Brain pericyte (primary cell): ENCODE measurements at regions not wholly inside any gene's neighbourhood (a gene's known extent, or its start where the extent isn't known, plus 50 kb on each side); places are given as distances from the start of the nearest gene placed in this dataset.
"Not testable (repeated sequence)": the region's sequence is repeated elsewhere in the genome, so short reads cannot be mapped to it uniquely, and the experiment has no call there.

Source experiments
- DNase-seq: peaks from one replicate; pipeline ENCODE4 v3.0.0-alpha.2; 2012; ENCODE audit warnings: low read depth, low spot score

DNA sequence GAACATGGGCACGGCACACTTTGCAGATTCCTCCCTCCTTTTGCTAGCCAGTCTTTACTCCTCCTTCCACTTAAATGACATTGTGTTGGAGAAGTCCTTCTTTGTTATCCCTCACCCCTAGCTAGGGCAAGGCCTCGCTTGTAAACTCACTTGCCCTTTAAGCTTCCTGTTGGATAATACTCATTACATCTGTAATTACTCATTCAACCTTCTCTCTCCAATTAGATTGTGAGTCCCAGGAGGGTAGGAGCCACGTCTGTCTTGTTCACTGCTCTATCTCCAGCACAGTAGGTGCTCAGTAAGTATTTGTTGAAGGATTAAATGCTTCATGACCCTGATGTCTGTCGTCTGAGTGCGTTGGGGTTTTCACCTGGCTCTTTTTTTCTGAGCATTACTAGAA lies 98.7 kb upstream of the USP24 start:
- DNase-seq, result no peak

DNA sequence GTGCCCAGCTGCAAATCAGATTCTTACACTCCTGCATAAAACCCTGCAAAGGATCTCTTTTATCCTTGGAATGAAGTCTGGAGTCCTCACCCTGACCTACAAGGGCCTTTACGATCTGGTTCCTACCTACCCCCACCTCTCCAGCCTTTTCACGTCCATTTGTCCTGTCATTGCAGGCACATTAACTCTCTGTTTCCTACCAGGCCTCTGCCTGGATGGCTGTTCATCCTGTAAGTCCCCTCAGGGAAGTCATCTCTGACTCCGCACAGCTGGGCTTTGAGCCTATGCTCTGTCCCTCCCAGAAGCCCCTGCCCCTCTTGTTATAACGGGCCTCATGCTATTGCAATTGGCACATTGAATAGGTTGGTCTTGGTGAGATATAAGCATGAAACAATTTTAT lies 96.8 kb upstream of the USP24 start:
- no peak for DNase-seq

DNA sequence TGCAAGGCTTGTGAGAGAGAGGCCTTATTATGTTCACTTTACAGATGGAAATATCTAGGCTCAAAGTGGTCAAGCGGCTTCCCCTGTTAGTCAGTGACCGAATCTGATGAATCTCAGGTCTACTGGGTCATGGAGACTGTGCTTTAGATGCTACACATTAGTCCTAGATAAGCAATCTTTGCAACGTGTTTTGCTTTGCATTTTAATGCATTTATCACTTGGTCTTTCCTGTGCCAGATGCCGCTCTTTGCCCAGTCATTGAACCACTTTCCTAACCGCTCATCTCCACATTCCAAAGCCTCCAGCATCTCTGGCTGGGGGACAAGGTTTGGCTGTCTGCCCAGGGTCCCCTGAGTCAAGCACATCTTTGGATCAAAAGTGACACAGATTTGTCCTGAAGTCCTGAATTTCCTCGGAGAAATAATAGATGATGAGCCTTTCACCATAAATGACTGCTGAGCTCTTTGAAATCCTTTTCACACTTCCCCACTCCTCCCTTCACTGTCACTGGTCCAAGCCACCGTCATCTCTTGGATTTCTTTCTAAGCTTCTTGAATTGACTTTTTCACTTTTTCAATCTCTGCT lies 96.0 kb upstream of the USP24 start:
- no peak for DNase-seq

DNA sequence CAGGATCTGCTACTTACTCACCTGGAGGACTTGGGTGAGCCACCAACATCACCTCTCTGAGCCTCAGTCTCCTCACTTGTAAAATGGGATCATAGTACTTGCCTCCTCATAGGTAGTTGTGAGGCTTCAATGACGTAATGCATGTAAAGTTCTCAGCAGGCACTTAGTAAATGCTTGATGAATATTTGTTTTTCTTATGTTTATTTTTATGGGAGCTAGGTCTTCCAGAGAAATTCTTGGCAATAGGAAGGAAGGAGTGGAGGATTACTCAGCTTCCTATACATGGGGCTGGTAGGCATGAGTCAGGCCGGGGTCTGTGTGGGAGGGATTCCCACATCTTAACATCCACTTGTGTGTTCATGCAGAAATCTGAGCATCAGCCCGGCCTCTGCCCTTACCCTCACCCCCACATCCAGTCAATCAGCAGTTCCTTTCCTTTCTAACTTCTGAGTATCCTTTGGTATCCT lies 95.4 kb upstream of the USP24 start:
- DNase-seq, result peak; percentile 77

DNA sequence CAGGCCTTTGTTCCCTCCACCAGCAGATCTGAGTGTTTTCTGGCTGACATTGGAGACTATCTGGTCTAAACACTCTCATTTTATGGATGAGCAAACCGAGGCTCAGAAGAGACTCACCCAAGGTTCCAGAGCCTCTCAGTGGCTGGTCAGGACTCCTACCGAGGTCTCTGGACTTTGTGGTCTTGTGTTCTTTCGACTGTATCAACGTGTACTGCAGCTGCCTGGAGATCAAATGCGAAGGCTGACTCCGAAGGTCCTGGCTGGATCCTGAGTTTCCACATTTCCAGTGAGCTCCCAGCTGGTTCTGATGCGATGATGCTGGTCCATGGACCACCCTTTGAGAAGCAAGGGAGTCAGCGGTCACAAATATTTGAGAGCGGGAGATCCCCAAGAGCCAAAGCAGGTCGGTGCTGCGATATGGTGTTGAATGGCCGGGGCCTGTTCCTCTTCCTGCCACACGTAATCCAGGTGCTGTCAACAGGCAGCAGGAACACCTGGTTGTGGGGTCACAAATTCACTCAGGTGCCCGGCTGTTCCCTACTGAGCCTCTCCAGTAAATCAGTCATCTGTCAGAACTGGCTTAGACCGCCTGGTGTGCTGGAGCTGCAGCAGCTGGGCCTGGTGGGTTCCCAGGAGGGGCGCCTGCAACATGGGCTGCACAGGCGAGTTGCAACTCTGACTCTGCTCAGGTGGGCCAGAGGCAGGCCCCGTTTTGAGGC lies 94.8 kb upstream of the USP24 start:
- DNase-seq, result no peak

GRCh38 chr1:55309053-55309452 lies 93.9 kb upstream of the USP24 start:
- peak; percentile 34 for DNase-seq

GRCh38 chr1:55305735-55306134 lies 90.6 kb upstream of the USP24 start:
- no peak for DNase-seq

DNA sequence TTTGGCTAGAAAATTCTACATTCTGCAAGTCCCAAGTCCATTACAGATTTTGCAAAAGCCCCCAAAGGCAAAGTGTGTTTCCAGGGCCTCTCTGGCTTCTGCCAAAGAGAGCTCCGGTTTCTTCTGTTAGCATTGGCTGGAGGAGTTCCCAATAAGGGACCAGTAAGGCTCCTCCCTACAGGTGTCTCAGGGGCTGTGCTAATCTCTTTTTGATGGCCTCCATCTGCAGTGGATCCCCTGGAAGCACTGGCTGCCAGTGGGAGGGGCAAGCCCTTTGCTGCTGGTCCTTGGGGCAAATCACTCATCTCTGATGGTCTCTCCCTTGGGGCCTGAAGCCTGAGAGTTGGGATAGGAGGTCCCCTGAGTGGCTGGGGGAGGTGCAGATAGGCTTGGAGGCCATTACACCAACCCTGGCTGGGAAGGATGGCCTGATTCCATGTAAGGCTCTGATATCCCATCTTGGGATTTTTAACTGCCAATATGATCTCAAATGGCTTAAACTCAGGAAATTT lies 89.1 kb upstream of the USP24 start:
- no peak for DNase-seq

DNA sequence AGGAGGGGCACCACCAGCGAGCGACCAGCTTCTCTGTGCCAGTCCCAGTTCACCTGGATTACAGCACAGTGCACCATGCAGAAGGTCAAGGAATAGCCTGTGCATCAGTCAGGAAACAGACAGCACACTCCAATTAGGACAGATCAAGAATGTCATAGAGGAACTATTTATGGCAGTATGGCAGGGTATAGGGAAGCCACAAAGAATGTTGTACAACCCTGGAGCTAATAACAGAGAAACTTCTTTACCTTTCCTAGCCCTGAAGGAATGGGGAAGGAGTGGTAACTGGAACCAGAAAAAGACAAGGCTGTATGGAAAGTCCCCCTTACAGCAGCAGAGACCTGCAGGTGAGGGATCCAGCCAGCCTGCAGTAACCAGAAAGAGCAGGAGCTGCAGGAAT lies 87.8 kb upstream of the USP24 start:
- DNase-seq, result no peak

DNA sequence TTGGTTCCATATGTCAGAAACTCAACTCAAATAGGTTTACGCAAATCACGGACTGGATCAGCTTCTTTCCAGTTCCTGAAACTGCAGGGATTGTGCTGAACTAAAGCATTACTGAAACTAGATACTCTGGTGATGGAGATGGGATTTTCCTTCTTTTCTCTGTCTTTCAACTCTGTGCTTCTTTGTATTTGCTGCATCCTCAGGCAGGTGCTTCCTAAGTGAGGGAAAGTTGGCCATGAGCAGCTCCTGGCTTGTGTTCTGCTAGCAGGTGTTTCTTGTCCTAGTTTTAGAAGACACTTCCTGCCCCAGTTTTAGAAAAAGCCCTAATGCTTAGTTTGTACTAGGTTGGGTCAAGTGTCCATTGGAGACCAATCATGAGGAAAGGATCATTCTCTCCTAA lies 86.7 kb upstream of the USP24 start:
- DNase-seq, result no peak

- DNase-seq, result no peak
Measured at GRCh38 chr1:55300975-55301374, 85.8 kb upstream of the USP24 start.

DNA sequence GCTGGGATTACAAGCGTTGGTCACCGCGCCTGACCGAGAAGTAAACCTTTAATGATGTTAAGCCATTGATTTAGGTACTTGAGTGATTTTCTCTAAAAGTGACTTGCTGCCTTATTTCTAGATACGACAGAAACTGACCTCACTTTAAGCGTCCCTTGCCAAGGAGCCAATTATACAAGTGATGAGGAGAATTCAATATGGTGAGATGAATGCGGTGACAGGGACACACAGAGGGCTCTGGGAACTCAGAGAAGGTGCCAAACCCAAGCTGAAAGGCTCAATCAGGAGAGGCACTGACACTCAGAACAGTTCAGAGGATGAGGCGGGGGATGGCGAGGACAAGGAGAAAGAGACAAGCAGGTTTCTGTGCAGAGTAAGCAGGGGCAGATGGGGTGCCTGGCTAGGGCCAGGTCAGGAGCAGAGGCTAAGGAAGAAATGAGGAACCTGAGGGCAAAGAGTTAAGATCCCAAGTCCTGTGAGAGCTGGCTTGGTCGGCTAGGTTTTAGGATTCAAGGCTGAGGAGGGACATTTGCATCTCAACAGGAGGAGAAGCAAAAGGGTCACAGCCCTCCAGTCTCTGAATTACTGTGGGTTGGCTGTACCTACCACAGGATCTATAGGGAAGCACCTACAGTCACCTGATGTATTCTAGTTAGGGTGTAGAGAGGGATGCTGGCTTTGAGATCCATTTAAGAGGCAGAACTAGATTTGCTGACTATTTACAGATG lies 83.2 kb upstream of the USP24 start:
- DNase-seq, result no peak

DNA sequence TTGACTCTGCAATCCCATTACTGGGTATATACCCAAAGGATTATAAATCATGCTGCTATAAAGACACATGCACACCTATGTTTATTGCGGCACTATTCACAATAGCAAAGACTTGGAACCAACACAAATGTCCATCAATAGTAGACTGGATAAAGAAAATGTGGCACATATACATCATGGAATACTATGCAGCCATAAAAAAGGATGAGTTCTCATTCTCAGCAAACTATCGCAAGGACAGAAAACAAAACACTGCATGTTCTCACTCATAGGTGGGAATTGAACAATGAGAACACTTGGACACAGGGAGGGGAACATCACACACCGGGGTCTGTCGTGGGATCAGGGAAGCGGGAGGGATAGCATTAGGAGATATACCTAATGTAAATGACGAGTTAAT lies 81.1 kb upstream of the USP24 start:
- DNase-seq, result not testable (repeated sequence)

GRCh38 chr1:55289614-55290013 lies 74.5 kb upstream of the USP24 start:
- no peak for DNase-seq

- no peak for DNase-seq
Measured at GRCh38 chr1:55289042-55289441, 73.9 kb upstream of the USP24 start.

GRCh38 chr1:55288245-55288644 lies 73.1 kb upstream of the USP24 start:
- DNase-seq, result no peak

- no peak for DNase-seq
Measured at GRCh38 chr1:55287723-55288122, 72.6 kb upstream of the USP24 start.

GRCh38 chr1:55286856-55287602 lies 71.9 kb upstream of the USP24 start:
- DNase-seq, result no peak

DNA sequence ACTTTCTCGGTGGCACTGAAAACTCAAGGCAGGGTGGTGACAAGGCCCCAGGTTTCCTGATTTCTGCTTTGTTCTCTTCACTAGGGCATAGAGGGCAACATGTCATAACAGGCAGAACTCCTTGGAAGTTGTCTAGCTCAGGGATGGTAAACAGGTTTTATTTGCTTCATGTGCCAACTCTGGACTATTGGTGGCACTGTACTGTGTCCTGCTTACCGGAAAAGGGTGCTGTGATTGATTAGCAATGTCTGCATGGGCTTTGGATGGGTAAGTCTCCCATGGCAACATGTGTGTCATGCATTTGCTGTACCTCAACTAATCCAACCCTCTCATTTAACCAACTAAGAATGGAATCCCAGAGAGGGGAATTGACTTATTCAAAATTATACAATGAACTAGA lies 70.7 kb upstream of the USP24 start:
- DNase-seq, result no peak

DNA sequence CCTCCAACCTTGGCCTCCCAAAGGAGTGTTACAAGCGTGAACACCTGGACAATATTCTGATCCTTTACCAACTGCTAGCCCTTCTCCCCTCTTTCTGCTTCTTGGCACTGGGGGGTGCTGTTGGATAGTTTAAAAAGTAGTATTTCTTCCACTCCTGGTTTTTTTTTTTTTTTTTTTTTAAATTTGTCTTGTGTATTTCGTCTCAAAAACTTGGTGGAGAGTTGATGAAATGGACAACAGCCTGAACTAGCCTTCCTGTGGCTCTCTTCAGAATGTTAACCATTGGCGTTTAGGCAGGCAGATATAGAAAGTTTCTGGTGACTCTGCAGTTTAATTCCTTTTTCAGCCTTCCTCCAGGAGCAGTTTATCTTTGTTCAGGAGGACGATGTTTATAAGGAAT lies 69.7 kb upstream of the USP24 start:
- DNase-seq, result no peak

- no peak for DNase-seq
Measured at GRCh38 chr1:55282058-55282457, 66.9 kb upstream of the USP24 start.

- no peak for DNase-seq
Measured at GRCh38 chr1:55280731-55281130, 65.6 kb upstream of the USP24 start.
